HG02884 (cell line): ENCODE measurements at regions not wholly inside any gene's neighbourhood (a gene's known extent, or its start where the extent isn't known, plus 50 kb on each side); places are given as distances from the start of the nearest gene placed in this dataset.
"Not testable (repeated sequence)": the region's sequence is repeated elsewhere in the genome, so short reads cannot be mapped to it uniquely, and the experiment has no call there.

Experiments used
- ATAC-seq: cut with Tn5 transposase; IDR thresholded peaks from one replicate; pipeline ENCODE4 v1.9.1; 2021; ENCODE audit warnings: mild to moderate bottlenecking, moderate library complexity; ENCODE audit not compliant: unreplicated experiment

GRCh38 chr12:11446372-11446771 lies 51.0 kb upstream of the PRB2 start:
- ATAC-seq: no peak

- ATAC-seq: no peak
Measured at GRCh38 chr12:11457996-11458645, 62.8 kb upstream of the PRB2 start.

GRCh38 chr12:11460343-11461023 lies 65.1 kb upstream of the PRB2 start:
- ATAC-seq: no peak

- ATAC-seq: no peak
Measured at GRCh38 chr12:11461433-11461832, 66.1 kb upstream of the PRB2 start.

GRCh38 chr12:11477110-11477509 lies 81.7 kb upstream of the PRB2 start:
- ATAC-seq: no peak

GRCh38 chr12:11482955-11483354 lies 87.6 kb upstream of the PRB2 start:
- ATAC-seq: no peak

- ATAC-seq: peak; percentile 85
Measured at GRCh38 chr12:11486623-11487444, 91.5 kb upstream of the PRB2 start.

- ATAC-seq: no peak
Measured at GRCh38 chr12:11496157-11496851, 100.9 kb upstream of the PRB2 start.

- no peak for ATAC-seq
Measured at GRCh38 chr12:11497438-11497837, 102.1 kb upstream of the PRB2 start.

- peak; percentile 78 for ATAC-seq
Measured at GRCh38 chr12:11497995-11498394, 102.6 kb upstream of the PRB2 start.

- ATAC-seq: not testable (repeated sequence)
Measured at GRCh38 chr12:11498574-11498973, 103.2 kb upstream of the PRB2 start.

GRCh38 chr12:11499806-11500187 lies 104.4 kb upstream of the PRB2 start:
- ATAC-seq: no peak

GRCh38 chr12:11500188-11500860 lies 105.0 kb upstream of the PRB2 start:
- no peak for ATAC-seq

- no peak for ATAC-seq
Measured at GRCh38 chr12:11500861-11501230, 105.5 kb upstream of the PRB2 start.

GRCh38 chr12:11508699-11509098 lies 113.3 kb upstream of the PRB2 start:
- no peak for ATAC-seq

- no peak for ATAC-seq
Measured at GRCh38 chr12:11509326-11509725, 114.0 kb upstream of the PRB2 start.

- no peak for ATAC-seq
Measured at GRCh38 chr12:11510671-11511070, 115.3 kb upstream of the PRB2 start.

GRCh38 chr12:11513288-11513687 lies 117.9 kb upstream of the PRB2 start:
- ATAC-seq: no peak

GRCh38 chr12:11517080-11517479 lies 121.7 kb upstream of the PRB2 start:
- ATAC-seq: no peak

GRCh38 chr12:11524446-11524845 lies 125.0 kb upstream of the ETV6 start:
- no peak for ATAC-seq

- no peak for ATAC-seq
Measured at GRCh38 chr12:11534064-11534463, 115.4 kb upstream of the ETV6 start.
